ENCODE measurements at regions not wholly inside any gene's neighbourhood (a gene's known extent, or its start where the extent isn't known, plus 50 kb on each side); places are given as distances from the start of the nearest gene placed in this dataset.

- intact Hi-C loops (cut with micrococcal nuclease; ENCODE audit: unreplicated experiment): no loop called here
- H3K36me3 ChIP-seq (ENCODE audit: insufficient read depth, low read length): no peaks in the 10 kb centered on the region
- TF ChIP-seq EZH2phosphoT487 (IDR thresholded peaks at IDR 0.05; ENCODE audit: borderline replicate concordance, low read depth, low read length): no peak
- TF ChIP-seq, protein P1, sequence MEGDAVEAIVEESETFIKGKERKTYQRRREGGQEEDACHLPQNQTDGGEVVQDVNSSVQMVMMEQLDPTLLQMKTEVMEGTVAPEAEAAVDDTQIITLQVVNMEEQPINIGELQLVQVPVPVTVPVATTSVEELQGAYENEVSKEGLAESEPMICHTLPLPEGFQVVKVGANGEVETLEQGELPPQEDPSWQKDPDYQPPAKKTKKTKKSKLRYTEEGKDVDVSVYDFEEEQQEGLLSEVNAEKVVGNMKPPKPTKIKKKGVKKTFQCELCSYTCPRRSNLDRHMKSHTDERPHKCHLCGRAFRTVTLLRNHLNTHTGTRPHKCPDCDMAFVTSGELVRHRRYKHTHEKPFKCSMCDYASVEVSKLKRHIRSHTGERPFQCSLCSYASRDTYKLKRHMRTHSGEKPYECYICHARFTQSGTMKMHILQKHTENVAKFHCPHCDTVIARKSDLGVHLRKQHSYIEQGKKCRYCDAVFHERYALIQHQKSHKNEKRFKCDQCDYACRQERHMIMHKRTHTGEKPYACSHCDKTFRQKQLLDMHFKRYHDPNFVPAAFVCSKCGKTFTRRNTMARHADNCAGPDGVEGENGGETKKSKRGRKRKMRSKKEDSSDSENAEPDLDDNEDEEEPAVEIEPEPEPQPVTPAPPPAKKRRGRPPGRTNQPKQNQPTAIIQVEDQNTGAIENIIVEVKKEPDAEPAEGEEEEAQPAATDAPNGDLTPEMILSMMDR (conservative IDR thresholded peaks at IDR 0.05; ENCODE audit: low read length): no peak
- no peaks in the 10 kb centered on the region for H3K9me3 ChIP-seq (ENCODE audit: low read length)
- H3K4me1 ChIP-seq (ENCODE audit: insufficient read depth, low read length, poor library complexity, severe bottlenecking): no peaks in the 10 kb centered on the region
- ChIA-PET CTCF (ENCODE audit: unreplicated experiment) (no interaction called here), POLR2A (no interaction called here)
- no peaks in the 10 kb centered on the region for H3K79me2 ChIP-seq (ENCODE audit: insufficient read depth, low read depth, low read length)
- H3K9me2 ChIP-seq (ENCODE audit: insufficient read depth, low read length): no peaks in the 10 kb centered on the region
- no peak overlapping the region for H3K4me2 ChIP-seq (ENCODE audit: low read length)
- H4K20me1 ChIP-seq (ENCODE audit: insufficient read depth, low read length): no peaks in the 10 kb centered on the region
- H2AFZ ChIP-seq (ENCODE audit: low read length): no peak overlapping the region
- BruUV-seq (replicated peaks): no TSS peak
- H3K4me3 ChIP-seq (ENCODE audit: low read depth, low read length, poor library complexity, severe bottlenecking): no peak overlapping the region
- no peak overlapping the region for H3K27ac ChIP-seq (ENCODE audit: low read depth, low read length, poor library complexity, severe bottlenecking)
- no peak for DNase-seq (ENCODE audit: low spot score)
These were observed 882.4 kb upstream of the EEF2KMT start for GRCh38 chr16:5979905-5980550.

DNA sequence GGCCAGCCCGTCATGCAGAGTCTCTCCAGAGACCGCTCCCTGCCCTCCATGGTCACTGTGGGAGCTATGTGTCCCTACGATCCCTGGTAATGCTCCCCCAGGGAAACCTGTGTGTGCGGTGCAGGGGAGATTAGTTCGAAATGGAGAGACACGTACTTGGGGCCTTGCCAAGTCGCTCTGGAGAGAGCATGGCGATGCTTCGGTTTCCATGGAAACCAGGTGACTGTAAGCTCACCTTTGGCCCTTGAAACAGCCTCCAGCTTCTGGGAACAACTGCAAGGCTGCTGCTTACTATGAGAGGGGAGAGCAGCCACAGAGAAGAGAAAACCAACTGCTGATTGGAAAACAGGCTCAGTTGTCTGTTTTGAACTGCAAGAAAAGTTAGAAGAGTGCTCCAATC lies 879.7 kb upstream of the EEF2KMT start:
- TF ChIP-seq EZH2phosphoT487 (IDR thresholded peaks at IDR 0.05; ENCODE audit: borderline replicate concordance, low read depth, low read length): no peak
- TF ChIP-seq, protein P1 (conservative IDR thresholded peaks at IDR 0.05; ENCODE audit: low read length): no peak
- POLR2A ChIA-PET: no interaction called here
- CTCF ChIA-PET (ENCODE audit: unreplicated experiment): no interaction called here

GRCh38 chr16:5972747-5973146 lies 875.2 kb upstream of the EEF2KMT start:
- Histone ChIP-seq H3K9me2 (ENCODE audit: insufficient read depth, low read length) (no peaks in the 10 kb centered on the region), H2AFZ (ENCODE audit: low read length) (no peak overlapping the region), H3K79me2 (ENCODE audit: insufficient read depth, low read depth, low read length) (no peaks in the 10 kb centered on the region), H3K9me3 (ENCODE audit: low read length) (peaks cover 12% of the 10 kb centered on the region), H3K27ac (ENCODE audit: low read depth, low read length, poor library complexity, severe bottlenecking) (no peak overlapping the region), H3K4me1 (ENCODE audit: insufficient read depth, low read length, poor library complexity, severe bottlenecking) (no peaks in the 10 kb centered on the region), H3K4me2 (ENCODE audit: low read length) (no peak overlapping the region), H4K20me1 (ENCODE audit: insufficient read depth, low read length) (no peaks in the 10 kb centered on the region), H3K36me3 (ENCODE audit: insufficient read depth, low read length) (no peaks in the 10 kb centered on the region), H3K4me3 (ENCODE audit: low read depth, low read length, poor library complexity, severe bottlenecking) (no peak overlapping the region)
- DNase-seq (ENCODE audit: low spot score): no peak
- TF ChIP-seq EZH2phosphoT487 (IDR thresholded peaks at IDR 0.05; ENCODE audit: borderline replicate concordance, low read depth, low read length): no peak
- TF ChIP-seq, protein P1 (conservative IDR thresholded peaks at IDR 0.05; ENCODE audit: low read length): no peak
- intact Hi-C loops (cut with micrococcal nuclease; ENCODE audit: unreplicated experiment): no loop called here
- CTCF ChIA-PET (ENCODE audit: unreplicated experiment): interaction anchor here (0.7 kb wide), 1 partner anchor 22 kb away, joined by 3 read pairs; no protein-coding TSS in a partner anchor
- BruUV-seq (replicated peaks): no TSS peak
- POLR2A ChIA-PET: no interaction called here

More for the DNA sequence above, 879.7 kb upstream of the EEF2KMT start:
- Histone ChIP-seq H3K9me2 (ENCODE audit: insufficient read depth, low read length) (no peaks in the 10 kb centered on the region), H3K4me1 (ENCODE audit: insufficient read depth, low read length, poor library complexity, severe bottlenecking) (no peaks in the 10 kb centered on the region), H4K20me1 (ENCODE audit: insufficient read depth, low read length) (no peaks in the 10 kb centered on the region), H3K4me2 (ENCODE audit: low read length) (no peak overlapping the region), H3K79me2 (ENCODE audit: insufficient read depth, low read depth, low read length) (no peaks in the 10 kb centered on the region), H3K4me3 (ENCODE audit: low read depth, low read length, poor library complexity, severe bottlenecking) (no peak overlapping the region), H3K36me3 (ENCODE audit: insufficient read depth, low read length) (no peaks in the 10 kb centered on the region), H2AFZ (ENCODE audit: low read length) (no peak overlapping the region), H3K27ac (ENCODE audit: low read depth, low read length, poor library complexity, severe bottlenecking) (no peak overlapping the region), H3K9me3 (ENCODE audit: low read length) (no peaks in the 10 kb centered on the region)
- no peak for DNase-seq (ENCODE audit: low spot score)
- intact Hi-C loops (cut with micrococcal nuclease; ENCODE audit: unreplicated experiment): no loop called here
- BruUV-seq (replicated peaks): no TSS peak
